22Rv1 (cell line): ENCODE measurements at regions not wholly inside any gene's neighbourhood (a gene's known extent, or its start where the extent isn't known, plus 50 kb on each side); places are given as distances from the start of the nearest gene placed in this dataset.

Experiments used
- CTCF ChIP-seq: fragments of 450-650 bp; IDR thresholded peaks from 2 replicates; pipeline ENCODE4 v1.5.1; 2017; ENCODE audit warnings: mild to moderate bottlenecking
- ZFX ChIP-seq: fragments of 450-650 bp; IDR thresholded peaks from 2 replicates; pipeline ENCODE4 v1.6.1; 2017; ENCODE audit warnings: antibody characterized with exemption, borderline replicate concordance

DNA sequence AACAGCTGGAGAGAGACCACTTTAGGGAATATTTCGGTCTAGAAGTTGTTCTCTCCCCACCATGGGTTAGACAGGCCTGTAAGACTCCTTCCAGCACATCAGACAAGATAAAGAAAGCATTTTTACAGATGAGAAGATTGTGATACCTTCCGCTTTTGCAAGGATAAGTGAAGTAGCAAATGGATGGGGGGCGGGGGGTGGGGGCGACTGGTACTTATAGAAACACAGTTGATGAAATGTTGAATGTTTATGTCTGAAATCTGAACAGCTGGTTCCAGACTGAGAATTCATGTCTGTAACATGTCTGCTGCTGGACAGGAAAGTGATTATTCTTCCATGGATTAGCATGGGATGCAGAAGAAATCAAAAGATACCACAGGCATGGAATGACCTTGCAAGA, 90.5 kb upstream of the FN1 start:
- no peak for TF ChIP-seq CTCF
- no peak for TF ChIP-seq ZFX
